ENCODE measurements at regions not wholly inside any gene's neighbourhood (a gene's known extent, or its start where the extent isn't known, plus 50 kb on each side); places are given as distances from the start of the nearest gene placed in this dataset.

GRCh38 chr5:2999926-3000325 is 248.4 kb upstream of the IRX2 start:
- no peak overlapping the region for H3K4me3 ChIP-seq
- WGBS, 2 donors, result 83 to 91% methylated on average over 11 of the region's 11 CpGs
- H3K27me3 ChIP-seq, result no peaks in the 10 kb centered on the region
- H3K9me3 ChIP-seq, result no peaks in the 10 kb centered on the region
- H3K36me3 ChIP-seq, result no peaks in the 10 kb centered on the region
- intact Hi-C loops (cut with DNase I), result no loop called here
- DNase-seq, result no peak
- H3K4me1 ChIP-seq, result no peaks in the 10 kb centered on the region
- no peak overlapping the region for H3K27ac ChIP-seq
- TF ChIP-seq POLR2AphosphoS5 (IDR thresholded peaks at IDR 0.05) (no peak), CTCF (IDR thresholded peaks at IDR 0.05) (no peak), EP300 (IDR thresholded peaks at IDR 0.05) (no peak)

GRCh38 chr5:2998106-2998505 is 246.6 kb upstream of the IRX2 start:
- Histone ChIP-seq H3K27me3 (no peaks in the 10 kb centered on the region), H3K36me3 (no peaks in the 10 kb centered on the region), H3K27ac (no peak overlapping the region), H3K4me1 (no peaks in the 10 kb centered on the region), H3K9me3 (no peaks in the 10 kb centered on the region), H3K4me3 (no peak overlapping the region)
- DNase-seq, result no peak
- 71 to 76% methylated on average over 8 of the region's 8 CpGs for WGBS, 2 donors
- intact Hi-C loops (cut with DNase I), result no loop called here
- TF ChIP-seq EP300 (IDR thresholded peaks at IDR 0.05) (no peak), POLR2AphosphoS5 (IDR thresholded peaks at IDR 0.05) (no peak), CTCF (IDR thresholded peaks at IDR 0.05) (no peak), POLR2A (IDR thresholded peaks at IDR 0.05) (no peak)

GRCh38 chr5:2997179-2997578 is 245.7 kb upstream of the IRX2 start:
- H3K36me3 ChIP-seq, result no peaks in the 10 kb centered on the region
- H3K9me3 ChIP-seq, result no peaks in the 10 kb centered on the region
- H3K27me3 ChIP-seq, result no peaks in the 10 kb centered on the region
- no peaks in the 10 kb centered on the region for H3K4me1 ChIP-seq
- DNase-seq, result no peak
- no peak for TF ChIP-seq POLR2AphosphoS5 (IDR thresholded peaks at IDR 0.05)
- no peak for TF ChIP-seq CTCF (IDR thresholded peaks at IDR 0.05)
- TF ChIP-seq POLR2A (IDR thresholded peaks at IDR 0.05), result no peak
- no peak for TF ChIP-seq EP300 (IDR thresholded peaks at IDR 0.05)
- H3K27ac ChIP-seq, result no peak overlapping the region
- no peak overlapping the region for H3K4me3 ChIP-seq
- 54 to 63% methylated on average over 4 of the region's 4 CpGs for WGBS, 2 donors
- intact Hi-C loops (cut with DNase I), result no loop called here

GRCh38 chr5:2996687-2997086 is 245.2 kb upstream of the IRX2 start:
- Histone ChIP-seq H3K27ac (no peak overlapping the region), H3K36me3 (no peaks in the 10 kb centered on the region), H3K9me3 (no peaks in the 10 kb centered on the region), H3K4me1 (no peaks in the 10 kb centered on the region), H3K4me3 (no peak overlapping the region), H3K27me3 (no peaks in the 10 kb centered on the region)
- intact Hi-C loops (cut with DNase I), result no loop called here
- 81 to 82% methylated on average over 9 of the region's 9 CpGs for WGBS, 2 donors
- DNase-seq, result no peak
- TF ChIP-seq POLR2A (IDR thresholded peaks at IDR 0.05) (no peak), CTCF (IDR thresholded peaks at IDR 0.05) (no peak), EP300 (IDR thresholded peaks at IDR 0.05) (no peak), POLR2AphosphoS5 (IDR thresholded peaks at IDR 0.05) (no peak)

- TF ChIP-seq EP300 (IDR thresholded peaks at IDR 0.05), result no peak
- Histone ChIP-seq H3K36me3 (no peaks in the 10 kb centered on the region), H3K4me3 (no peak overlapping the region), H3K27me3 (no peaks in the 10 kb centered on the region), H3K4me1 (no peaks in the 10 kb centered on the region), H3K27ac (no peak overlapping the region), H3K9me3 (no peaks in the 10 kb centered on the region)
- WGBS, 2 donors, result 87 to 88% methylated on average over 12 of the region's 12 CpGs
- intact Hi-C loops (cut with DNase I), result no loop called here
- no peak for DNase-seq
These were observed 244.8 kb upstream of the IRX2 start for GRCh38 chr5:2996248-2996647.

All from sigmoid colon (tissue), 6 donors.